HCEC 1CT (cell line): ENCODE measurements at regions not wholly inside any gene's neighbourhood (a gene's known extent, or its start where the extent isn't known, plus 50 kb on each side); places are given as distances from the start of the nearest gene placed in this dataset.

ENCODE experiments used
- DNase-seq: peaks from one replicate; pipeline ENCODE4 v3.0.0-alpha.2; 2017

GRCh38 chr4:133866328-133866699, 335.3 kb downstream of the PABPC4L start:
- DNase-seq: no peak

- DNase-seq: peak; percentile 91
Observed at GRCh38 chr4:133865612-133866327, 335.8 kb downstream of the PABPC4L start.

- no peak for DNase-seq
Observed at GRCh38 chr4:133863153-133863552, 338.4 kb downstream of the PABPC4L start.

- DNase-seq: peak; percentile 63
Observed at GRCh38 chr4:133856731-133857355, 344.7 kb downstream of the PABPC4L start.

GRCh38 chr4:133855001-133855400, 346.6 kb downstream of the PABPC4L start:
- DNase-seq: no peak

DNA sequence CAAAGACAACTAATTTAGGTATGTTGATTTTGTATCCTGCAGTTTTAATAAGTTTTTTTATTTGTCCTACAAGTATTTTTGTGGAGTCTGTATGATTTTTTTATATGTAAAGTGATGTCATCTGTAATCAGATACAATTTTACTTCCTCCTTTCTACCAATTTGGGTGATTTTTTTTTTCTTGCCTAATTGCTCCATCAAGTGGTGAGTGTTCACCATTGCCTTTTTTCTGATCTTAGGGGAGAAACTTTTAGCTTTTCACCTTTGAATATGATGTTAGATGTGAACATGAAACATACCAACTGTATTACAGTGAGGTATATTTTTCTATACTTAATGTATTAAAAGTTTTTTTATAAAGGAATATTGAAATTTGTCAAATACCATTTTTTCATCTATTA, 362.3 kb downstream of the PABPC4L start:
- no peak for DNase-seq

DNA sequence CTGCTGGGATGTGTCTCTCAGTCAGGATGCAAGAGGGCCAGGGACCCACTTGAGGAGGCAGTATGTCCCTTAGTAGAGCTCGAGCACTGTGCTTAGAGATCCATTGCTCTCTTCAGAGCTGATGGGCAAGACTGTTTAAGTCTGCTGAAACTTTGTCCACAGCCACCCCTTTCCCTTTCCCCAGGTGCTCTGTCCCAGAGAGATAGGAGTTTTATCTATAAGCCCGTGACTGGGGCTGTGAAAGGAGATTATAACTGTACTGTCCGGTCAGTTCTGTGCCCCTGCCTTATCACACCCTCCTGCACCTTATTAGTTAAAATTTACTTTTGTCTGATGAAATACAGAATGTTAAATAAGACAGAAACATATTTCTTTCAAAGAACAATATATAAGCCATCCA, 378.4 kb downstream of the PABPC4L start:
- DNase-seq: no peak

- DNase-seq: no peak
Observed at GRCh38 chr4:133812954-133813353, 388.6 kb downstream of the PABPC4L start.

DNA sequence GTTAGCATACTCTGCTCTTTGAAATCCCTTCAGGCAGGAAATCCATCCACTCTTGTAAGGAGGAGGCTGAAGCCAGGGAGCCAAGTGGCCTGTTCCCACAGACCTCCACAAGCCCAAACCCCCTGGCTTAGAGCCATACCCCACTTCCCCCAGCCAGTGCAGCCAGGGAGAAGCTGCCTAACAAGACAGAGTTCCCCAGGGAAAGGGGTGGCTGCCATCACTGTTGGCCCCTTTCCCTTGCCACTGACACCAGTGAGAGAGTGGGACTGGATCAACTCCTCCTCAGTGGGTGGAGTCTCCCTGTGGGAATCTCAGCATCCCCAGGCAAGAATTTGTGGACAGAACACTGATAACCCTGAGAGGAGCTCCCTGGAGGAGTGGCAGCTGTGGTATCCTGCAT, 389.4 kb downstream of the PABPC4L start:
- DNase-seq: no peak

GRCh38 chr4:133808151-133808550, 393.4 kb downstream of the PABPC4L start:
- DNase-seq: no peak

GRCh38 chr4:133803341-133803740, 398.2 kb downstream of the PABPC4L start:
- DNase-seq: no peak

DNA sequence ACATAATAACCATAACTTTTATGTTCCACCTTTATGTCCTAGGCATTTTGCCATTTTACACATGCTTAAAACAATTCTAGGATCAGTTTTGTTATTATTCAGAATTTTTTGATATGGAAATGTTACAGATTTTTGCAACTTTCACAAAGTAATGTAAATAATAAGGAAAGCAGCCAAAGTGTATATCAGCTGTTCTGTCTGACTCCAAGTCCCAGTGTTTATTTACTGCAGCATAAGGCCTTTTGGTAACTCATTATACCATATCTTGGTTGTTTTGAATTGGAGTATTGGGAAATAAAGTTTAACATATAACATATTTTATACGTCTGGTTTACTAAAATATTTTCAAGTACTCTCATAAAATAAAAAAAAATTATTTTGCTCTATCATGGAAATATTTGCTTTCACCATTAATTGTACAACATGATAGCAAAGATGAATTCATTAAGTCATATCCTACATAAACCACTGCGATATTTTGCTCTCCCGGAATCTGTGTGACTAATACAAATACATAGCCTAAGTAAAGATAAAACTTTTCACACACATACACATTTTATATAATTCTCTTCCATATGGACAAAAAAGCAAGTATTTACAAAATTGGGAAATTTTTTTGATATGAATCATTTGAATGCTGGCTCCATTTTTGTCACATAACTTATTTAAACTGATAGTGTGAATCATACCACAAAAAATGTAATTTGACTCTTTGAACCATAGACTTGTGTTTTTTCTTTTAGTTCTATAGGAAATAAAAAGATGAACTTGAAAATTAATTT, 399.0 kb downstream of the PABPC4L start:
- peak; percentile 57 for DNase-seq

GRCh38 chr4:133801883-133802282, 399.7 kb downstream of the PABPC4L start:
- no peak for DNase-seq

DNA sequence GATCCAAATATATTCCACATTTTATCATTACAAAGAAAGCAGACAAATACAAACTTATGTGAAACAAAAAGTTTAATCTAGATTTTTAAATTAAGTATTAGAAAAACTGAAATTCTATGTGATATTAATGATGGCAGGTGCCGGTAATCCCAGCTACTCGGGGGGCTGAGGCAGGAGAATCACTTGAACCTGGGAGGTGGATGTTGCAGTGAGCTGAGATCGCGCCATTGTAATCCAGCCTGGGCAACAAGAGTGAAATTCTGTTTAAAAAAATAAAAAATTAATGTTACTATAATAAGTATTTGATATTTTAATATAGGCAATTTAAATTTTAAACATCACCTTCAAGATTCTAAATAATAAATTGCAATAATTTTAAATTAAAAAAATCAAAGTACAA, 400.6 kb downstream of the PABPC4L start:
- no peak for DNase-seq

DNA sequence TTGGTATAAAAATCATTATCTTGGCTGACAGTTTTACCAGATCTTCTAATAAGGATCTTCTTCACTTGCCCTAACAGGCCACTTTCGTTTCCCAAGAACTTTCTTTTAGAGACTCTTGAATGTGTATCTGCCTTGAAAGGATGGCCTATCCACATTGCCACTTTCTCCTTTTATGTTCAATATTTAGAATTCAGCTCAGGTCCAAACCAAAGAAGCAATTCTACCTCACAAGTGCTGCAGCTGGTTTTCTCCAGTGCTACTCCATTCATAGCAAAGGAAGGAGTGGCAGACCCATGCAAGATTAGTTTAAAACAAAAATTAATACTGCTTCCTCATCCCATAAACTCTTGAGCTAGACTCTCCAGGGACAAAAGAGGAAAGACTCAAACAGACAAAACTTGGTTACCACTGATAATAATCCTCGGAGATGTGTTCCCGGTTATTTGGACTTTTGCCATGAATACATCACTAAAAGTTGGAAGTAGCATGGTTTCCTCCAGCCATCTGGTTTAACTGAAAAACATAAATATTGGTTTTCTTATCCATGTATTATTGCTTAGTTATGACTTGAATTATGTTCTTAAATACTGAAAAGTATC, 401.8 kb downstream of the PABPC4L start:
- DNase-seq: no peak

DNA sequence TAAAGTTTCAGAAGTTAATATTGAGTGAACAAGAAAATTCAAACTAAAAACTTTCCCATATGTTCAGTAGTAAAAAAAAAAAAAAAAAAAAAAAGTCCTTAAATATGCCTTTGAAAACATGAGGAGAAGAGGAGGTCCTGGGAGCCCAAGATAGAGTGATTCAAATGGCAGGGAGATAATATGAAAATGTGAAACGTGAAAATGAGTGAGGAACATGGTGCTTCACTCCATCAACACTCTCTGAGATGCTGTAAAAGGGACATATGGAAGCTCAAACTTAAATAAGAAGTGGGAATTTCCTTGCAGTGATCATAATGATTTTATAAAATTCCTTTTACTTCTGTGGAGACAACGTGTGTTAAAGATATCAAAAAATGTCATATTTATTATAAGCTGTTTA, 423.9 kb downstream of the PABPC4L start:
- DNase-seq: no peak

- no peak for DNase-seq
Observed at GRCh38 chr4:133776961-133777360, 424.6 kb downstream of the PABPC4L start.

DNA sequence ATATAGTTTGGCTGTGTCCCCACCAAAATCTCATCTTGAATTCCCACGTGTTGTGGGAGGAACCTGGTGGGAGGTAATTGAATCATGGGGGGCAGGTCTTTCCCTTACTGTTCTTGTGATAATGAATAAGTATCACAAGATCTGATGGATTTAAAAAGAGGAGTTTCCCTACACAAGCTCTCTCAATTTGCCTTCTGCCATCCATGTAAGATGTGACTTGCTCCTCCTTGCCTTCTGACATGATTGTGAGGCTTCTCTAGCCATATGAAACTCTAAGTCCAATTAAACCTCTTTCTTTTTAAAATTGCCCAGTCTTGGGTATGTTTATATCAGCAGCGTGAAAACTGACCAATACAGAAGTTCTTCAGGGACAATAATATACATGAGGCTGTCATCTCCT, 425.1 kb downstream of the PABPC4L start:
- DNase-seq: no peak

DNA sequence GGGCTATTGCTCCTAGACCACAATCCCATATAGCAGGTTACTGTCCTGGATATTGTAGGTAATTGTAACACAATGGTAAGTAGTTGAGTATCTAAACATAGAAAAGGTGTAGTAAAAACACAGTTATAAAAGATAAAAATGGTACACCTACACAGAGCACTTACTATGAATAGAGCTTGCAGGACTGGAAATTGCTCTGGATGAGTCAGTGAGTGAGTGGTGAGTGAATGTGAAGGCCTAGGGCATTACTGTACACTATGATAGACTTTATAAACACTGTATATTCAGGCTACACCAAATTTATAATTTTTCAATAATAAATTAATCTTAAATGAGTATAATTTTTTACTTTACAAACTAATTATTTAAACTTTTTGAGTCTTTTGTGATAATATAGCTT, 425.7 kb downstream of the PABPC4L start:
- DNase-seq: peak; percentile 36

DNA sequence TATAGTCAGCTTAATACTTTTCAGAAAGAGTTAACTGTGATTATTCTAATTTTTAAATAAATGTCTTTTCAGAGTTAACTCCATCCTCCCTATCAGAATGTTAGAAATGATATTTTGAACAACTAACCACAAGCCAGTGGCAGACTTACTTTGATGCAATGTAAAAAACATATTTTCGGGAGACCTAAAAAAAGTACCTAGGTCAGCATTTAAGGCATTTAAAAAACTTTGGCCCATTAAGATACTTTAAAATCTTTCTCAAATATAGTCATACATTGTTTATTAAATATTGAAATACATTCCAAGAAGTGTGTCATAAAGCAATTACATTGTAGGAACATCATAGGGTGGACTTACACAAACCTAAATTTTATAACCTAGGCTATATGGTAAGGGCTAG, 426.1 kb downstream of the PABPC4L start:
- no peak for DNase-seq

DNA sequence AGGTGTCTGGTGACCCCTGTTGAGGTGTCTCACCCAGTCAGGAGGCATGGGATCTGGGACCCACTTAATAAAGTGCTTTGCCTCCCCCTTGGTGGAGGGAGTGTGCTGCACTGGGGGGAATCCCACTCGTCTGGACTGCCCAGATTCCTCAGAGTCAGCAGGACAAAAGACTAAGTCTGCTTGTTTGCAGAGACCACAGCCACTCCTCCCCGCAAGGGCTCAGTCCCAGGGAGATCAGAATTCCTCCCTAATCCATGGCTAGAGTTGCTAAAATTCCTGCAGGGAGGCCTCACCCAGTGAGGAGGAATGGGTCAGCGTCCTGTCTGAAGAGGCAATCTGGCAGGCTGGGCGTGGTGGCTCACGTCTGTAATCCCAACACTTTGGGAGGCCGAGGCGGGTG, 442.2 kb downstream of the PABPC4L start:
- DNase-seq: no peak

DNA sequence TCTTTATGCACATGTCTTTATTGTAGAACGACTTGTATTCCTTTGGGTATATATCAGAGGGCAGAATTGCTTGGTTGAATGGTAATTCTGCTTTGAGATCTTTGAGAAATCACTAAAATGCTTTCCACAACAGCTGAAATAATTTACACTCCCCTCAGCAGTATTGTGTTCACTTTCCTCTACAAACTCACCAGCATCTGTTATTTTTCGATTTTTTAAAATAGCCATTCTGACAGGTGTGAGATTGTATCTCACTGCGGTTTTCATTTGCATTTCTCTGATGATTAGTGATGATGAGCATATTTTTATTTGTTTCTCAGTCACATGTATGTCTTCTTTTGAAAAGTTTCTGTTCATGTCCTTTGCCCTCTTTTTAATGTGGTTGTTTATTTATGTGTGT, 459.8 kb downstream of the PABPC4L start:
- no peak for DNase-seq

DNA sequence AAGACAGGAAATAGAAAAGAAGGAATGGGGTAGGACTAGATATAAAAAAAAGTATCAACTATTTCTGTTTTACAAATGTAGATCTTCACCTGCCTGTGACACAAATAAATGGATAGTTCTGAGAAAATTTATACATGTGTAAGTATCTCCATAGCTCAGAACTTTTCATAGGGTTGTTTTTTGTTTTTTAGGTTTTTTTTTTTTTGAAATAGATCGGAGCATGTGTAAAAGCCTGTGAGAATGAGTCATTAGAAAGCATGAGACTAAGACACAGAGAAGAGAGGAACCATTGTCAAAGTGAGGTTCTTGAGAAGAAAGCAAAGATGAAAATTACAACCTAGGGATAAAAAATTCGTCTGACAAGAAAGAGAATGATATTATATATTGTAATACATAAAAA, 481.6 kb downstream of the PABPC4L start:
- DNase-seq: no peak

GRCh38 chr4:133719098-133719497, 482.5 kb downstream of the PABPC4L start:
- no peak for DNase-seq
